ENCODE measurements at regions not wholly inside any gene's neighbourhood (a gene's known extent, or its start where the extent isn't known, plus 50 kb on each side); places are given as distances from the start of the nearest gene placed in this dataset.

- no peak overlapping the region for H3K4me3 Mint-ChIP-seq
- Histone ChIP-seq H2BK15ac (ENCODE audit: low read depth, low read length) (no peak overlapping the region), H2AK5ac (ENCODE audit: insufficient read length, low read length) (no peak overlapping the region), H3K4ac (ENCODE audit: low read depth, low read length) (no peak overlapping the region), H4K8ac (replicated peaks; ENCODE audit: insufficient read length, low read depth, low read length) (no peak overlapping the region), H4K20me1 (ENCODE audit: control insufficient read depth, insufficient read depth, insufficient read length) (no peaks in the 10 kb centered on the region), H3T11ph (ENCODE audit: low read length) (no peak overlapping the region), H3K56ac (ENCODE audit: insufficient read length, low read depth, low read length) (no peak overlapping the region), H2BK120ac (ENCODE audit: low read depth, low read length, poor library complexity, severe bottlenecking) (no peak overlapping the region), H3K9me3 (ENCODE audit: control insufficient read depth, low read depth, low read length) (no peaks in the 10 kb centered on the region), H2AFZ (ENCODE audit: low read length) (no peak overlapping the region), H3K27me3 (ENCODE audit: insufficient read depth, low read length) (no peaks in the 10 kb centered on the region), H3K23ac (ENCODE audit: insufficient read length, low read depth, low read length) (no peak overlapping the region), H3K9ac (ENCODE audit: extremely low read depth, insufficient read length, low read length) (no peak overlapping the region), H3K79me1 (ENCODE audit: insufficient read depth, low read depth, low read length, poor library complexity, severe bottlenecking) (no peaks in the 10 kb centered on the region), H3K4me2 (ENCODE audit: insufficient read depth, insufficient read length, low read length) (no peak overlapping the region), H3K4me1 (ENCODE audit: insufficient read depth, low read length) (no peaks in the 10 kb centered on the region), H2BK20ac (ENCODE audit: low read depth, low read length, poor library complexity, severe bottlenecking) (no peak overlapping the region), H4K91ac (ENCODE audit: insufficient read length, low read depth, low read length) (no peak overlapping the region), H3K18ac (ENCODE audit: insufficient read length, low read depth, low read length) (no peak overlapping the region), H2BK12ac (ENCODE audit: insufficient read length, low read depth, low read length) (no peak overlapping the region), H2BK5ac (ENCODE audit: insufficient read length, low read length) (no peak overlapping the region), H3K14ac (ENCODE audit: insufficient read depth, low read length) (no peak overlapping the region), H3K23me2 (ENCODE audit: insufficient read length, low read depth, low read length, poor library complexity, severe bottlenecking) (no peaks in the 10 kb centered on the region), H3K79me2 (ENCODE audit: insufficient read depth, low read length) (no peaks in the 10 kb centered on the region), H4K5ac (ENCODE audit: insufficient read length, low read depth, low read length) (no peak overlapping the region), H3K27ac (ENCODE audit: insufficient read length, low read depth, low read length) (no peak overlapping the region)
- DNase-seq = no peak
- no CpG with 5 or more reads among the region's 3 CpGs for WGBS (ENCODE audit: extremely low coverage, insufficient read length, low lambda C conversion rate)
- no peak overlapping the region; a peak in 1 of 7 replicates for H3K27ac Mint-ChIP-seq
- TF ChIP-seq CTCF (conservative IDR thresholded peaks at IDR 0.05) = no peak
- no peaks in the 10 kb centered on the region for H3K36me3 Mint-ChIP-seq (ENCODE audit: insufficient read depth in 1 of 3, low read depth in 3 of 3)
- no peaks in the 10 kb centered on the region for H3K4me1 Mint-ChIP-seq
- H3K9me3 Mint-ChIP-seq = no peaks in the 10 kb centered on the region
- H3K27me3 Mint-ChIP-seq (ENCODE audit: low read depth) = no peaks in the 10 kb centered on the region
These were observed 464.7 kb upstream of the SLC35B3 start for GRCh38 chr6:8900056-8900455.

Measured in H9 (cell line).